ENCODE measurements at regions not wholly inside any gene's neighbourhood (a gene's known extent, or its start where the extent isn't known, plus 50 kb on each side); places are given as distances from the start of the nearest gene placed in this dataset.

- DNase-seq, result no peak
Observed at GRCh38 chr15:36371509-36371908, 207.9 kb upstream of the CDIN1 start.

- no peak for DNase-seq
Observed at GRCh38 chr15:36372968-36373367, 206.5 kb upstream of the CDIN1 start.

GRCh38 chr15:36373550-36373949 is 205.9 kb upstream of the CDIN1 start:
- no peak for DNase-seq

GRCh38 chr15:36389107-36389506 is 190.3 kb upstream of the CDIN1 start:
- no peak for DNase-seq

GRCh38 chr15:36390491-36390890 is 188.9 kb upstream of the CDIN1 start:
- no peak for DNase-seq

- DNase-seq, result no peak
Observed at GRCh38 chr15:36392676-36393266, 186.7 kb upstream of the CDIN1 start.

GRCh38 chr15:36398212-36398611 is 181.2 kb upstream of the CDIN1 start:
- DNase-seq, result no peak

- DNase-seq, result no peak
Observed at GRCh38 chr15:36399276-36399675, 180.2 kb upstream of the CDIN1 start.

GRCh38 chr15:36400936-36401585 is 178.4 kb upstream of the CDIN1 start:
- no peak for DNase-seq

GRCh38 chr15:36401586-36401966 is 177.8 kb upstream of the CDIN1 start:
- no peak for DNase-seq

GRCh38 chr15:36403351-36403750 is 176.1 kb upstream of the CDIN1 start:
- DNase-seq, result no peak

GRCh38 chr15:36406366-36406765 is 173.1 kb upstream of the CDIN1 start:
- no peak for DNase-seq

- no peak for DNase-seq
Observed at GRCh38 chr15:36406911-36407310, 172.5 kb upstream of the CDIN1 start.

- DNase-seq, result no peak
Observed at GRCh38 chr15:36407647-36408046, 171.8 kb upstream of the CDIN1 start.

- no peak for DNase-seq
Observed at GRCh38 chr15:36409819-36410218, 169.6 kb upstream of the CDIN1 start.

- no peak for DNase-seq
Observed at GRCh38 chr15:36414670-36415069, 164.8 kb upstream of the CDIN1 start.

- no peak for DNase-seq
Observed at GRCh38 chr15:36415643-36416042, 163.8 kb upstream of the CDIN1 start.

GRCh38 chr15:36422631-36423030 is 156.8 kb upstream of the CDIN1 start:
- DNase-seq, result no peak

- DNase-seq, result no peak
Observed at GRCh38 chr15:36426691-36427090, 152.7 kb upstream of the CDIN1 start.

- no peak for DNase-seq
Observed at GRCh38 chr15:36428102-36428845, 151.2 kb upstream of the CDIN1 start.

- no peak for DNase-seq
Observed at GRCh38 chr15:36429707-36430106, 149.7 kb upstream of the CDIN1 start.

- no peak for DNase-seq
Observed at GRCh38 chr15:36430280-36430679, 149.1 kb upstream of the CDIN1 start.

- no peak for DNase-seq
Observed at GRCh38 chr15:36430726-36431265, 148.6 kb upstream of the CDIN1 start.

- no peak for DNase-seq
Observed at GRCh38 chr15:36432161-36432560, 147.3 kb upstream of the CDIN1 start.
